ENCODE measurements at regions not wholly inside any gene's neighbourhood (a gene's known extent, or its start where the extent isn't known, plus 50 kb on each side); places are given as distances from the start of the nearest gene placed in this dataset.

DNA sequence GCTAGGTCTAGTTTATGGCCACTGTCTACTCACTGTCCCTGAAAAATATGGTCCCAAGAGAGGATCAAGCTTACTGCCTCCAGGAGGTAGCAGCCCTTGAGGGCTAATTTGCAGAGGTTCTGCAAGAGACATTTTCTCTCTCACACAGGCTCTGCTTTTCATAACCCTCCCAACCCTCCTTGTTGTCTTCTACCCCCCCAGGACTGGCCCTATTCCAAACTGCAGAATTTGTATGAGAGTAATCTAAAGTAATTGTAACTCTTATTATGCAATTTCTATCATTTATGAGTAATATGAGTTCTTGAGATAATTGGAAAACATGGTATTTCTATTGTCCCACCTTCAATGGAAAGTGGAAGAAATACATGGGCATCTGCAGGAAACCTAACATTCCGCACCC lies 70.4 kb upstream of the CD55 start:
- no peak for TF ChIP-seq POLR2A (IDR thresholded peaks at IDR 0.05)
- no peak for TF ChIP-seq CTCF (IDR thresholded peaks at IDR 0.05)
